PC-9 (cell line): ENCODE measurements at regions not wholly inside any gene's neighbourhood (a gene's known extent, or its start where the extent isn't known, plus 50 kb on each side); places are given as distances from the start of the nearest gene placed in this dataset.

Experiments
- BruUV-seq: library from RNA; stranded (reverse); fragments of 400-500 nt; replicated peaks from 2 replicates; lab custom pipeline; 2021; lab: Mats Ljungman, UMichigan
- CTCF ChIA-PET: fragments of 300-600 bp; sonication (Branson Sonifier 250); formaldehyde crosslinking; loops from one replicate; lab custom pipeline; 2022; ENCODE audit warnings: antibody characterized with exemption; lab: Charles Lee
- POLR2A ChIA-PET: fragments of 300-600 bp; sonication (Branson Sonifier 250); formaldehyde crosslinking; loops from one replicate; lab custom pipeline; 2022; ENCODE audit warnings: antibody characterized with exemption; ENCODE audit not compliant: unreplicated experiment; lab: Charles Lee
- DNase-seq, 2 experiments: peaks; one replicate each; pipeline versions ENCODE4 v3.0.0 to v3.0.0-alpha.2; 2015 to 2022; ENCODE audit warnings: mixed read lengths in 1 of 2
- H2AFZ ChIP-seq: fragments of 200-600 bp; sonication (generic); 2 replicates; pipeline ENCODE4 v1.8.1; 2017; ENCODE audit warnings: antibody characterized with exemption
- H3F3A ChIP-seq: fragments of 200-600 bp; sonication (generic); 2 replicates; pipeline ENCODE4 v1.8.1; 2017; ENCODE audit warnings: antibody characterized with exemption, mild to moderate bottlenecking, low read depth; ENCODE audit not compliant: insufficient read depth
- H3K27ac ChIP-seq: fragments of 200-600 bp; sonication (generic); 2 replicates; pipeline ENCODE4 v1.6.1; 2016; ENCODE audit warnings: mixed run types
- H3K27me3 ChIP-seq: fragments of 200-600 bp; sonication (generic); 2 replicates; pipeline ENCODE4 v1.6.1; 2016; ENCODE audit warnings: low read depth, mixed run types; ENCODE audit not compliant: insufficient read depth
- H3K36me3 ChIP-seq: fragments of 200-600 bp; sonication (generic); 2 replicates; pipeline ENCODE4 v1.6.1; 2016; ENCODE audit warnings: low read depth, mixed run types
- H3K4me1 ChIP-seq: fragments of 200-600 bp; sonication (generic); replicated peaks from 2 replicates; pipeline ENCODE4 v1.6.1; 2016; ENCODE audit warnings: mixed run types; ENCODE audit not compliant: insufficient read depth
- H3K4me2 ChIP-seq: fragments of 200-600 bp; sonication (generic); 2 replicates; pipeline ENCODE4 v1.6.1; 2017; ENCODE audit warnings: mixed run types
- H3K4me3 ChIP-seq: fragments of 200-600 bp; sonication (generic); 2 replicates; pipeline ENCODE4 v1.6.1; 2016; ENCODE audit warnings: mixed run types
- H3K79me2 ChIP-seq: fragments of 200-600 bp; sonication (generic); 2 replicates; pipeline ENCODE4 v1.6.1; 2017; ENCODE audit warnings: low read depth, mixed run types
- H3K9me2 ChIP-seq: fragments of 200-600 bp; sonication (generic); 2 replicates; pipeline ENCODE4 v1.8.1; 2017; ENCODE audit warnings: mild to moderate bottlenecking; ENCODE audit not compliant: insufficient read depth
- H3K9me3 ChIP-seq: fragments of 200-600 bp; sonication (generic); 2 replicates; pipeline ENCODE4 v1.8.1; 2016; ENCODE audit warnings: low read depth; ENCODE audit not compliant: insufficient read depth
- H4K20me1 ChIP-seq: fragments of 200-600 bp; sonication (generic); 2 replicates; pipeline ENCODE4 v1.8.1; 2017; ENCODE audit not compliant: insufficient read depth
- EZH2 ChIP-seq: fragments of 200-600 bp; sonication (generic); IDR thresholded peaks from 2 replicates; pipeline ENCODE4 v1.8.0; 2017; ENCODE audit warnings: antibody characterized with exemption, low read depth
- intact Hi-C: fragments of 100-400 bp; cut with micrococcal nuclease; formaldehyde crosslinking; loops from one replicate; pipeline ENCODE4 v1.10.0; 2022; ENCODE audit not compliant: unreplicated experiment
- TF ChIP-seq, protein P1 (sequence below): fragments of 200-600 bp; sonication (generic); conservative IDR thresholded peaks from 2 replicates; pipeline ENCODE4 v1.6.1; 2017; ENCODE audit warnings: mixed run types, antibody characterized with exemption, mild to moderate bottlenecking, moderate library complexity

DNA sequence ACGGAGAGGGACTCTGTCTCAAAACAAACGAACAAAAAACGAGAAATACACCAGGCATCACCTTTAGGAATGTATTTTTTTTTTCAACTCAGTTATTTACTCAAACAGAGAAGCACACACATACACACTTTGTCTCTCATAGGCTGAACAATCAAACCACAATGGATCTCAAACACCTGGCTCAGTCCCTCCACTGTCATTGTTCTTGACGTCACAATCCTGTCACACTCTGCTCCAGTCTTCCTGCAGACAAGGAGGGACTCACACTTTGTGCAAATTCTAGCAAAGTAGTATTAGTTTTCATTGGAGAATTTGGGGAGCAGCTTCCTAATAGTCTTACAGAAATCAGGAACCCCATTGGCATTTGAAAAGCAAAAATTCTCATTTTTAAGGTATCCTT is 727.8 kb downstream of the BCL11B start:
- no peaks in the 10 kb centered on the region for H3K79me2 ChIP-seq
- H3K4me2 ChIP-seq, result no peak overlapping the region
- no peaks in the 10 kb centered on the region for H3K9me2 ChIP-seq
- no peaks in the 10 kb centered on the region; the same call in 1 of the 2 replicates for H3K27me3 ChIP-seq
- no TSS peak for BruUV-seq
- no peak overlapping the region for H2AFZ ChIP-seq
- H3K9me3 ChIP-seq, result no peaks in the 10 kb centered on the region
- H3F3A ChIP-seq, result no peaks in the 10 kb centered on the region
- H3K27ac ChIP-seq, result no peak overlapping the region
- DNase-seq, result no peak
- POLR2A ChIA-PET, result no interaction called here
- no peak for TF ChIP-seq EZH2
- TF ChIP-seq, protein P1, sequence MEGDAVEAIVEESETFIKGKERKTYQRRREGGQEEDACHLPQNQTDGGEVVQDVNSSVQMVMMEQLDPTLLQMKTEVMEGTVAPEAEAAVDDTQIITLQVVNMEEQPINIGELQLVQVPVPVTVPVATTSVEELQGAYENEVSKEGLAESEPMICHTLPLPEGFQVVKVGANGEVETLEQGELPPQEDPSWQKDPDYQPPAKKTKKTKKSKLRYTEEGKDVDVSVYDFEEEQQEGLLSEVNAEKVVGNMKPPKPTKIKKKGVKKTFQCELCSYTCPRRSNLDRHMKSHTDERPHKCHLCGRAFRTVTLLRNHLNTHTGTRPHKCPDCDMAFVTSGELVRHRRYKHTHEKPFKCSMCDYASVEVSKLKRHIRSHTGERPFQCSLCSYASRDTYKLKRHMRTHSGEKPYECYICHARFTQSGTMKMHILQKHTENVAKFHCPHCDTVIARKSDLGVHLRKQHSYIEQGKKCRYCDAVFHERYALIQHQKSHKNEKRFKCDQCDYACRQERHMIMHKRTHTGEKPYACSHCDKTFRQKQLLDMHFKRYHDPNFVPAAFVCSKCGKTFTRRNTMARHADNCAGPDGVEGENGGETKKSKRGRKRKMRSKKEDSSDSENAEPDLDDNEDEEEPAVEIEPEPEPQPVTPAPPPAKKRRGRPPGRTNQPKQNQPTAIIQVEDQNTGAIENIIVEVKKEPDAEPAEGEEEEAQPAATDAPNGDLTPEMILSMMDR, result no peak
- H4K20me1 ChIP-seq, result no peaks in the 10 kb centered on the region
- no peaks in the 10 kb centered on the region for H3K4me1 ChIP-seq
- intact Hi-C loops, result no loop called here
- H3K36me3 ChIP-seq, result no peaks in the 10 kb centered on the region
- CTCF ChIA-PET, result no interaction called here
- no peak overlapping the region for H3K4me3 ChIP-seq

DNA sequence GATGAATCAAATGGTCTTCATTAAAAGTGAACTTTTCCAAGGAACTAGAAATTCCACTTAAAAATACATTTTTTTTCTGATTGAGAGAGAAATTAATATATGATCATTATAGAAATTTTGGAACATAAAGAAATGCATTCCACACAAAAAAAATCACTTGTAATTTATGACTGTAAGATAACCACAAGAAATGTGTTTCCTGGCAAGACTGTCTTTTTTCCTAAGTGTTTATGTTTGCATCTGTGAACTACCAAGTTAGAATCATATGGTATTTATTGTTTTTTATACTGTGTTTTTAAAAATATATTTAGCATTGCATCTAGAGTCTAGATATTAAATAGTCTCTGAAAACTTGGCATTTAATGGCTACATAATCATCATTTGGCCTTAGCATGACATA is 726.8 kb downstream of the BCL11B start:
- BruUV-seq, result no TSS peak
- no peaks in the 10 kb centered on the region for H3K9me3 ChIP-seq
- H2AFZ ChIP-seq, result no peak overlapping the region
- H3F3A ChIP-seq, result no peaks in the 10 kb centered on the region
- H3K27ac ChIP-seq, result no peak overlapping the region
- no peak overlapping the region for H3K4me3 ChIP-seq
- H3K27me3 ChIP-seq, result no peaks in the 10 kb centered on the region; the same call in 1 of the 2 replicates
- DNase-seq, result no peak
- intact Hi-C loops, result no loop called here
- no peak overlapping the region for H3K4me2 ChIP-seq
- H3K79me2 ChIP-seq, result no peaks in the 10 kb centered on the region
- H3K4me1 ChIP-seq, result no peaks in the 10 kb centered on the region
- TF ChIP-seq, protein P1, result no peak
- no peak for TF ChIP-seq EZH2
- H3K9me2 ChIP-seq, result no peaks in the 10 kb centered on the region
- no peaks in the 10 kb centered on the region for H3K36me3 ChIP-seq
- POLR2A ChIA-PET, result no interaction called here
- CTCF ChIA-PET, result no interaction called here
- no peaks in the 10 kb centered on the region for H4K20me1 ChIP-seq

DNA sequence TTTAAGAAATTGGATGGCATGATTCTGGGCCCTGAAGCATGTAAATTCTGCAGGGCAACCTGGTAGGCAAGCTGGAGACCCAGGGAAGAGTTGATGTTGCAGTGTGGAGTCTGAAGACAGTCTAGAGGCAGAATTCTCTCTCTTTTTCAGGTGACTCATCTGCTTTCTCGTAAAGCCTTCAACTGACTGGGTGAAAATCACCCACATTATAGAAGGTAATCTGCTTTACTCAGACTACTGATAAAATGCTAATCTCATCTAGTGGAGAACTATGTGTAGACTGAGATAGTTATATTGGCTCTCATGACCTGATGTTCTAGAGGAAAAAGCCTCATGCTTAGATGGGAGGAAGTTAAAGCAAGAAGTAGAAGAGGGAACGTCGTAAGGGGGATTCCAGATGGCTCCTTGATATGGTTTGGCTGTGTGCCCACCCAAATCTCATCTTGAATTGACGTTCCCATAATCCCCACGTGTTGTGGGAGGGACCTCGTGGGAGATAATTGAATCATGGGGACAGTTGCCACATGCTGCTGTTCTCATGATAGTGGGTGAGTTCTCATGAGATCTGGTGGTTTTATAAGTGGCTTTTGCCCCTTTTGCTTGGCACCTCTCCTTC is 723.8 kb downstream of the BCL11B start:
- TF ChIP-seq, protein P1, result no peak
- no peak for TF ChIP-seq EZH2
- Histone ChIP-seq H3F3A (no peaks in the 10 kb centered on the region), H3K9me2 (no peaks in the 10 kb centered on the region), H3K27me3 (no peaks in the 10 kb centered on the region; the same call in 1 of the 2 replicates), H3K36me3 (no peaks in the 10 kb centered on the region), H2AFZ (no peak overlapping the region), H3K4me2 (no peak overlapping the region), H3K27ac (no peak overlapping the region), H4K20me1 (no peaks in the 10 kb centered on the region), H3K9me3 (no peaks in the 10 kb centered on the region), H3K79me2 (no peaks in the 10 kb centered on the region), H3K4me1 (no peaks in the 10 kb centered on the region), H3K4me3 (no peak overlapping the region)
- no peak for DNase-seq
- no TSS peak for BruUV-seq
- intact Hi-C loops, result no loop called here
- POLR2A ChIA-PET, result no interaction called here
- CTCF ChIA-PET, result no interaction called here
